OCI-LY7 (cell line): ENCODE measurements at regions not wholly inside any gene's neighbourhood (a gene's known extent, or its start where the extent isn't known, plus 50 kb on each side); places are given as distances from the start of the nearest gene placed in this dataset.

Experiments
- EZH2phosphoT487 ChIP-seq: fragments of 200-600 bp; sonication (generic); IDR thresholded peaks from 2 replicates; pipeline ENCODE4 v1.6.1; 2018; ENCODE audit warnings: low read depth, borderline replicate concordance, mild to moderate bottlenecking, mixed run types, antibody characterized with exemption, low read length, moderate library complexity, mixed read lengths
- TF ChIP-seq, protein P1 (sequence below): fragments of 200-600 bp; sonication (generic); conservative IDR thresholded peaks from 2 replicates; pipeline ENCODE4 v1.5.1; 2014; ENCODE audit warnings: mild to moderate bottlenecking, antibody characterized with exemption, low read length, moderate library complexity, mixed read lengths

DNA sequence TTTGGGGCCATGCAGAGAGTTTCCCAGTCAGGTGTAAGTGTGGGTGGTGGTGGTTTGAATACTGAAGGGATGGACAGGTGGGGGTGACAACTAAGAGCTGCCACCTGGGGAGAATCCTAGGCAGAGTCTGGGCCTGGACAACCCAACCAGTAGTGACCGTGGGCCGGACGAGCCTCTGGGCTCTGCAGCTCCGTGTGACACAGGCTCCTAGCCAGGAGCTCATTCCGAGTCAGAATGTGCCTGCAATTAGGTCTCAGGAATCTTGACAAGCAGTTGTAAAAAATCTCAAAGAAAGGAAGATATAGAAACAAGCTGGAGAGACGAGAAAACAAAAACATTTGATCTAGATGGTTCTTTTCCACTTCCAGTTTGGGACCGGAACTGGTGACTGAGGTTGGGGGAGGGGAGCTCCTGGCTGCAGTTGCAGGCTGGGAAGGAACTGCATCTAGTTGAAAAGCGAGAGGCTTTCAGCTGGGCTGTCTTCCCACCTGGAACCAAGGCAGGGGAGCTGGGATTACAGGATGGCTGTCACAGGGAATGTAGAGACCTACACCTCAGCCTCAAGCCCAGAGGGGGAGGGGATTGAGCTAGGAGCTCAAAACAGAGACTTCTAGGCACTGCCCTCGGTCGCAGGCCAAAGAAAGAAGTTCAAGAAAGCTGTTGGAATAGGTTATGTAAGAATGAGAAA is 156.9 kb downstream of the PAX1 start:
- TF ChIP-seq, protein P1, sequence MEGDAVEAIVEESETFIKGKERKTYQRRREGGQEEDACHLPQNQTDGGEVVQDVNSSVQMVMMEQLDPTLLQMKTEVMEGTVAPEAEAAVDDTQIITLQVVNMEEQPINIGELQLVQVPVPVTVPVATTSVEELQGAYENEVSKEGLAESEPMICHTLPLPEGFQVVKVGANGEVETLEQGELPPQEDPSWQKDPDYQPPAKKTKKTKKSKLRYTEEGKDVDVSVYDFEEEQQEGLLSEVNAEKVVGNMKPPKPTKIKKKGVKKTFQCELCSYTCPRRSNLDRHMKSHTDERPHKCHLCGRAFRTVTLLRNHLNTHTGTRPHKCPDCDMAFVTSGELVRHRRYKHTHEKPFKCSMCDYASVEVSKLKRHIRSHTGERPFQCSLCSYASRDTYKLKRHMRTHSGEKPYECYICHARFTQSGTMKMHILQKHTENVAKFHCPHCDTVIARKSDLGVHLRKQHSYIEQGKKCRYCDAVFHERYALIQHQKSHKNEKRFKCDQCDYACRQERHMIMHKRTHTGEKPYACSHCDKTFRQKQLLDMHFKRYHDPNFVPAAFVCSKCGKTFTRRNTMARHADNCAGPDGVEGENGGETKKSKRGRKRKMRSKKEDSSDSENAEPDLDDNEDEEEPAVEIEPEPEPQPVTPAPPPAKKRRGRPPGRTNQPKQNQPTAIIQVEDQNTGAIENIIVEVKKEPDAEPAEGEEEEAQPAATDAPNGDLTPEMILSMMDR = no peak
- TF ChIP-seq EZH2phosphoT487 = no peak
